NCI-H774 (cell line): ENCODE measurements at regions not wholly inside any gene's neighbourhood (a gene's known extent, or its start where the extent isn't known, plus 50 kb on each side); places are given as distances from the start of the nearest gene placed in this dataset.

Experiments
- DNase-seq: peaks from one replicate; lab custom pipeline; 2025; lab: John Stamatoyannopoulos, UW

DNA sequence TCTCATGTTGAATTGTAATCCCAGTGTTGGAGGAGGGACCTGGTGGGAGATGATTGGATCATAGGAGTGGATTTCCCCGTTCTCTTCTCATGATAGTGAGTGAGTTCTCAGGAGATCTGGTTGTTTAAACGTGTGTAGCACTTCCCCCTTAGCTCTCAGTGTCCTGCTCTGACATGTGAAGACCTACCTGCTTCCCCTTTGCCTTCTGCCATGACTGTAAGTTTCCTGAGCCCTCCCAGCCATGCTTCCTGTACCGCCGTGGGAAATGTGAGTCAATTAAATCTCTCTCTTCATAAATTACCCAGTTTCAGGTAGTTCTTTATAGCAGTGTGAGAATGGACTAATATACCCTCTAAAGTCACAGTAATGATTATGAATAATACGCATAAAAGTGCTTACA is 248.4 kb upstream of the LRRC7 start:
- no peak for DNase-seq

DNA sequence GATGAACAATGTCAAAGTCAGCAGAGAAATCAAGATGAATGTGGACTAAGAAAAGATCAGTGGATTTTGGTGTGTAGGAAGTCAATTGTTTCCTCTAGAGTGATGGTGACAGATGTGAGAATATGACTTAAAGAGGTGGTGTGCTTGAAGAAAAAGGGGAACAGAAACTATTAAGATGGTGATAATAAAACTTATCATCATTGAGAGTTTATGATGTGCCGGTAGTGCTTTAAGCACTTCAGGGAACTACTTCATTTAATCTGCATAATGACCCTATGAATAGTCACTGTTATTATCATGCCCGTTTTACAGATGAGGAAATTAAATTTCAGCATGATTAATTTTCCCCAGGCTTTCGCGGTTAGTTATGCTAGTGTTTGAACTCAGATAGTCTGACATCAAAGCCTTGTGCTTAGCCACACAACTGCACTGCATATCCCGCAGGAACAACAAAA is 246.9 kb upstream of the LRRC7 start:
- DNase-seq, result no peak

DNA sequence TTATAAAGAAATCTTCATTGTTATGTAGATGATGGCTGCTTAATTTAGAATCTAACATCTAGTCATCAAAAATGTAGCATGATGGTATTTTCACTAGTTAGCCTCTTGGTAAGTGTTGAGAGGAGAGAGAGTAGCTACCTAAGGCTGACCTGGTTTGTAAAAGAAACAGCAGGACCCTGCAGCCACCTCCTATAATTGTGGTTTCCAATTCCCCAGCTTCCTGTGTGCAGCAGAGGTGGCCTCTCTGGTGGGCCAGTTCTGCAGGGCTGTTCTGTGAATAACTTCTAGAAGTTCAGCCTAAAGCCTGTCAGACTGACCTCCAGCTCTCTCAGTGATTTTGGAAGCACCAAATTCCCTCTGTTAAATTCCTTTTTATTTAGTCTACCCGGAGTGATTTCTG is 246.4 kb upstream of the LRRC7 start:
- no peak for DNase-seq

GRCh38 chr1:69328186-69328585 is 239.5 kb upstream of the LRRC7 start:
- DNase-seq, result no peak

- DNase-seq, result no peak
Observed at GRCh38 chr1:69363236-69363635, 204.5 kb upstream of the LRRC7 start.

DNA sequence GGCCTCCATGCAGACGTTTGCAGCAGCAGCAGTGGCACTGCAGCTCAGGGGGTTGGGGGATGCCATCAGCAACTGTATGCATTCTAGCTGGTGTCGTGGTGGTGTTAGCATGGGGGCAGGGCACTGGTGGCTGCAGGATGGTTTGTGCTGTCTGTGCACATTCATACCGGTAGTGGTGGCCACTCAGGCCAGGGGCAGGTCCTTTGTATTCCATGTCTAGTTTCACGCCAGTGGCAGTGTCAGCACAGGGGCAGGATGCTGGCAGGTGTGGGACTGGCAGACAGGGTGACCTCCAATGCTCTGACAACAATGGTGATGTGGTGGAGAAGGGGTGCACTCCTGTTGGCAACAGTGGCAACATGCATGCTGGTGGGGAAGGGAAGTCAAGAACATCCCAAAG is 194.2 kb upstream of the LRRC7 start:
- no peak for DNase-seq

GRCh38 chr1:69376408-69376807 is 191.3 kb upstream of the LRRC7 start:
- no peak for DNase-seq

DNA sequence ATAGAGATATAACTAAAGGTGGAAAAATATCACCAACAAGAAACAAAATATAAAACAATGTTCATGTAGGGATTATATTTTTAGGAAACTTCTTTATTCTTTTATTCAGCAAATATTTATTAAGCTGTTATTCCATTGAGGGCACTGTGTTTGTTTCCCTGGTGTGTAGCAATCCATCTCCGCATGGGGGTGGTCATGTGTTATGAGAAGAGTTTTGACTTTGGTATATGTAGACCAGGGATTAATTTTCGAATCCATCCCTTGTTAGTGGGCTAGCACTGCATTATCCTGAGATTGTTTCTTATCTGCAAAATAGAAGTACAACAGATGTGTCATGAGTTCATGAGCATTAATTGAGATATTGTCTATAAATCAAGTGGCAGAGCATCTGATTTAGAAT is 190.2 kb upstream of the LRRC7 start:
- no peak for DNase-seq

- DNase-seq, result no peak
Observed at GRCh38 chr1:69388044-69388443, 179.7 kb upstream of the LRRC7 start.

GRCh38 chr1:69400128-69400527 is 167.6 kb upstream of the LRRC7 start:
- DNase-seq, result no peak

DNA sequence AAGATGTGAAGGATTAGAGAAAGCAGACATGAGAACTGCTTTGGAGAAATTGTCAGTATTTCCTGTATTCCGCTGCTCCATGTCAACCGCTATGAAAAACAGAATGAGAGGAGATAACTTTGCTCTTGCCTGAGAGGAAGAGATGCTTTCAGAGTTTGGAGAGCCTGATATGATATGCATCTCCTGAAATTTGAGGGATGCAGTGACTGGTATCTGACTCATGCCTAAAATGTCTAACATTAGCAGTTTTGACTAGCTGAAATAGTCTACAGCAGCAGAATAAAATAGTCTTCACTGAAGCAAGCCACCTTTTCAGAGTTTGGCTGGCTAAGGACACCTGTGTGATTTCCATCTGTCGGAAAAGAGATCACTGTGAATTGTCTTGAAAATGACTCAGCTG is 165.8 kb upstream of the LRRC7 start:
- no peak for DNase-seq

GRCh38 chr1:69403756-69404320 is 163.9 kb upstream of the LRRC7 start:
- DNase-seq, result no peak

GRCh38 chr1:69404486-69404885 is 163.2 kb upstream of the LRRC7 start:
- no peak for DNase-seq

- no peak for DNase-seq
Observed at GRCh38 chr1:69406244-69406643, 161.5 kb upstream of the LRRC7 start.

GRCh38 chr1:69409731-69410456 is 157.8 kb upstream of the LRRC7 start:
- DNase-seq, result no peak

- no peak for DNase-seq
Observed at GRCh38 chr1:69410457-69410850, 157.3 kb upstream of the LRRC7 start.

DNA sequence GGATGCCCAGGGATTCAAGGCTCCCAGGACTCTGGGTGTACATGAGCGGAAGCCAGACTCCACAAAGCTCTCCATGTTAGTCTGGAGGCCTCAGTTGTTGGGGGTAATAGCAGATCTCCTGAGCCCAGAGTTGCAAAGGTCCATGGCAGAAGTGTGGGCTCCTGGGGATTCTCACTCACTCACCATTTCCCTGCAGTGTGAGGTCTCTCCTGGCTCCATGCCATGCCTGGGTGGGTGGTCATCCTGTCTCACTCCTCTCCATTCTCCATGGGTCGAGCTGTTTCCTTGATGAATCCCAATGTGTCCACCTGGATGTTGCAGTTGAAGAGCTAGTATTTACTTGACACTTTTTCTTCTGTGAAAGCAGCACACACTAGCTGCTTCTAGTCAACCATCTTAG is 156.8 kb upstream of the LRRC7 start:
- no peak for DNase-seq

DNA sequence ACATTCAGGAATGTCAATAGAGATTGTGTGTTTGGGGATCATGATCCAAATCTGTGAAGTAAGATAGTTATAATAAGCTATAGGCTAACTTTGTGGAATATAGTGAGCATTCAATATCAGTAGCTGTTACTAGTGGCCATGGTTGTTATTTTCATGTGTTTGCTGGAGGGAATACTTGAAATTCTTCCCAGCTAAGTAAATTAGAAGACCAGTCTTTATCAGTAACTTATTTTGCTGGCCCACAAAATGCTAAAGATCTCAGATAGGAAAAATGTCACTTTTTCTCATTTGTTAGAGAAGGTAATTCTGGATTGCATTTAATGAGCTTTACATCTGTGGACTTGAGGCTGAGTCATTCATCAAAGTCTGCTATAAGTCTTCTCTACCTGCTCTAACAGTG is 156.1 kb upstream of the LRRC7 start:
- DNase-seq, result no peak

- no peak for DNase-seq
Observed at GRCh38 chr1:69413129-69413528, 154.6 kb upstream of the LRRC7 start.

DNA sequence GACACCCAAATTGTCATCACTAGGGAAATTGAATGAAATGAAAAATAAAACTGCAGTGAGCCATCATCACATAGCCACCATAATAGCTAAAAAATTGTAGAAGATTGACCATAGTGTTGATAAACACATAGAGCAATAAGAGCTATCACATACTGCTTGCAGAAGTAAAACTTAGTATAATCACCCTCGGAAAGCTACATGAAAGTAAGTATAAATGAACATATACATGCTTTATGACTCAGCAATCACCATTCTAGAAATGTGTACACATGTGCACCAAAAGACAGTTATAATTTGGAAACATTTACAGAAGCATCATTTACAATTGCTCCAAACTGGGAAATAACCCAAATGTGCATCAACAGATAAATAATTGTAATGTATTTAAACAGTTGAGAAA is 153.1 kb upstream of the LRRC7 start:
- DNase-seq, result no peak

- no peak for DNase-seq
Observed at GRCh38 chr1:69421286-69421685, 146.4 kb upstream of the LRRC7 start.

DNA sequence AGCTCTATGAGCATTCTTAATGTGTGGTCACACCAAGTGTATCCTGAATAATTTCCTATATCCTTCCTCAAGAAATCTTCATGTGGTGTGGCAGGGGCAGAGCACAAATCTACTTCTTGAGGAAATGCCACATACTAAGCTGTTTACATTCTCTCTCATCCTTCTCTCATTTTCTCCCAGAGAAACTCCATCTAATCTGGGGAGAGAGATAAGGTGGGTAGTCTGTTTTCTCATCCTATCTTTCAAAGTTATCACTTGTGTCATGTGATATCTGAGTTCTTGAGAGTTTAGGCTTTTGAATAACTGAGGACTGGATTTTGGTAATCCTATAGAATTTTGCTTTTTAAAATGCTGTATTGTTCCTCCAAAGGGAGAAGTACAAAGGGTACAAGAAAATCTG is 141.9 kb upstream of the LRRC7 start:
- no peak for DNase-seq

GRCh38 chr1:69426401-69426800 is 141.3 kb upstream of the LRRC7 start:
- DNase-seq, result no peak

- no peak for DNase-seq
Observed at GRCh38 chr1:69433073-69433472, 134.6 kb upstream of the LRRC7 start.
